ENCODE measurements at regions not wholly inside any gene's neighbourhood (a gene's known extent, or its start where the extent isn't known, plus 50 kb on each side); places are given as distances from the start of the nearest gene placed in this dataset.
A peak's percentile ranks its signal among the peaks of the same experiment; 100 is the strongest.
"Not testable (repeated sequence)": the region's sequence is repeated elsewhere in the genome, so short reads cannot be mapped to it uniquely, and the experiment has no call there.

- DNase-seq (ENCODE audit: low spot score), result peak; percentile 21
- no peak for FAIRE-seq
Measured at GRCh38 chr5:162209005-162209605, 141.5 kb downstream of the GABRG2 start.

- no peak for FAIRE-seq
Measured at GRCh38 chr5:162214551-162214950, 147.0 kb downstream of the GABRG2 start.

GRCh38 chr5:162217037-162217436 lies 149.5 kb downstream of the GABRG2 start:
- no peak for DNase-seq (ENCODE audit: low spot score)
- FAIRE-seq, result no peak

More at GRCh38 chr5:162214551-162214950, 147.0 kb downstream of the GABRG2 start:
- DNase-seq (ENCODE audit: low spot score), result no peak

- FAIRE-seq, result no peak
- no peak for DNase-seq (ENCODE audit: low spot score)
Measured at GRCh38 chr5:162221910-162222309, 154.3 kb downstream of the GABRG2 start.

- DNase-seq (ENCODE audit: low spot score) (no peak), FAIRE-seq (no peak)
Measured at GRCh38 chr5:162227075-162227474, 159.5 kb downstream of the GABRG2 start.

- no peak for FAIRE-seq
- no peak for DNase-seq (ENCODE audit: low spot score)
Measured at GRCh38 chr5:162230348-162230747, 162.8 kb downstream of the GABRG2 start.

GRCh38 chr5:162231522-162231921 lies 163.9 kb downstream of the GABRG2 start:
- FAIRE-seq, result no peak
- DNase-seq (ENCODE audit: low spot score), result no peak

GRCh38 chr5:162240734-162241133 lies 173.2 kb downstream of the GABRG2 start:
- no peak for DNase-seq (ENCODE audit: low spot score)
- no peak for FAIRE-seq

GRCh38 chr5:162242416-162242815 lies 174.8 kb downstream of the GABRG2 start:
- DNase-seq (ENCODE audit: low spot score), result no peak
- FAIRE-seq, result no peak

GRCh38 chr5:162243651-162244050 lies 176.1 kb downstream of the GABRG2 start:
- no peak for FAIRE-seq
- no peak for DNase-seq (ENCODE audit: low spot score)

- FAIRE-seq (no peak), DNase-seq (ENCODE audit: low spot score) (no peak)
Measured at GRCh38 chr5:162248107-162248713, 180.6 kb downstream of the GABRG2 start.

GRCh38 chr5:162256711-162257110 lies 189.1 kb downstream of the GABRG2 start:
- FAIRE-seq (no peak), DNase-seq (ENCODE audit: low spot score) (no peak)

GRCh38 chr5:162268694-162269481 lies 201.3 kb downstream of the GABRG2 start:
- no peak for FAIRE-seq
- DNase-seq (ENCODE audit: low spot score), result no peak

GRCh38 chr5:162272417-162272816 lies 204.8 kb downstream of the GABRG2 start:
- no peak for DNase-seq (ENCODE audit: low spot score)
- no peak for FAIRE-seq

GRCh38 chr5:162274679-162275078 lies 207.1 kb downstream of the GABRG2 start:
- no peak for FAIRE-seq
- DNase-seq (ENCODE audit: low spot score), result no peak

- not testable (repeated sequence) for DNase-seq (ENCODE audit: low spot score); FAIRE-seq
Measured at GRCh38 chr5:162275387-162275786, 207.8 kb downstream of the GABRG2 start.

GRCh38 chr5:162282191-162282590 lies 214.6 kb downstream of the GABRG2 start:
- DNase-seq (ENCODE audit: low spot score) (no peak), FAIRE-seq (no peak)

- FAIRE-seq, result no peak
- no peak for DNase-seq (ENCODE audit: low spot score)
Measured at GRCh38 chr5:162283609-162284008, 216.0 kb downstream of the GABRG2 start.

GRCh38 chr5:162288647-162289296 lies 221.2 kb downstream of the GABRG2 start:
- no peak for FAIRE-seq

GRCh38 chr5:162289489-162289888 lies 221.9 kb downstream of the GABRG2 start:
- DNase-seq (ENCODE audit: low spot score) (no peak), FAIRE-seq (no peak)

More at GRCh38 chr5:162288647-162289296, 221.2 kb downstream of the GABRG2 start:
- no peak for DNase-seq (ENCODE audit: low spot score)

GRCh38 chr5:162299793-162300192 lies 232.2 kb downstream of the GABRG2 start:
- FAIRE-seq (no peak), DNase-seq (ENCODE audit: low spot score) (no peak)

GRCh38 chr5:162301356-162301755 lies 233.8 kb downstream of the GABRG2 start:
- no peak for FAIRE-seq

More at GRCh38 chr5:162301356-162301755, 233.8 kb downstream of the GABRG2 start:
- DNase-seq (ENCODE audit: low spot score), result no peak

Data from RCC 7860 (cell line).